ENCODE measurements at regions not wholly inside any gene's neighbourhood (a gene's known extent, or its start where the extent isn't known, plus 50 kb on each side); places are given as distances from the start of the nearest gene placed in this dataset.

DNA sequence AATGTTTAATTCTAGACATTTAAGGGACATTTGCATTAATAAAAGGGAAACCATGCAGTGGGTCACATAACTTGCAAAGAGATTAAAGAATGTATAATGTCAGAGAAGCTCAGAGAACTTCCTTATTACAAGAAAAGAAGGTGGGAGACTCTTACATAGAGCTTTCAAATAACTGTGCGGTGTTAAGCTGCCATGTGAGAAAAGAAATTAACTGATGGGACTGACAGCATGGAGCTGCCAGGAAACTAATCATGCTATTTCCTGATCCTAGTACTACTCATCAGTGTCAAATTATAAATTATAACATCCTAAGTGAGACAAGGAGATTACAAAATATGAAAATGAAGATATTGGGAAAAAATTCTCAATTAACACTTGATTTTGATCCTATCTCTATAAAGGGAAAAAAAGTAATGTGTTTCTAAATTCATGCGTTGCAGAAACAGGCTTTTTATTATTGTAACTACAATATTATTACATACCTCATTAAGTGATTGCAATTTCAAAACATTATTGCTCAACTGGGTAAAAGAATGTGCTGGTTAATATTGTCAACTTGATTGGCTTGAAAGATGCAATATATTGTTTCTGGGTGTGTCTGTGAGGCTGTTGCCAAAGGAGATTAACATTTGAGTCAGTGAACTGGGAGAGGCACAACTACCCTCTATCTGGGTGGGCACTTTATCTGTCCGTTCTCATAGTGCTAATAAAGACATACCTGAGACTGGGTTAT is 609.5 kb upstream of the NUDT12 start:
- H3K4me1 ChIP-seq (ENCODE audit: insufficient read depth, low read length) = no peaks in the 10 kb centered on the region
- H3K36me3 ChIP-seq (ENCODE audit: insufficient read depth, low read depth, low read length) = no peaks in the 10 kb centered on the region
- H3K4me3 ChIP-seq (ENCODE audit: low read length) = no peak overlapping the region
- H3K9me3 ChIP-seq (ENCODE audit: insufficient read depth, low read depth, low read length) = no peaks in the 10 kb centered on the region
- H3K27ac ChIP-seq (ENCODE audit: low read length) = no peak overlapping the region
- no peaks in the 10 kb centered on the region for H3K27me3 ChIP-seq (ENCODE audit: insufficient read depth, low read length)
- no peak overlapping the region for H3K9ac ChIP-seq (ENCODE audit: low read depth, low read length)

DNA sequence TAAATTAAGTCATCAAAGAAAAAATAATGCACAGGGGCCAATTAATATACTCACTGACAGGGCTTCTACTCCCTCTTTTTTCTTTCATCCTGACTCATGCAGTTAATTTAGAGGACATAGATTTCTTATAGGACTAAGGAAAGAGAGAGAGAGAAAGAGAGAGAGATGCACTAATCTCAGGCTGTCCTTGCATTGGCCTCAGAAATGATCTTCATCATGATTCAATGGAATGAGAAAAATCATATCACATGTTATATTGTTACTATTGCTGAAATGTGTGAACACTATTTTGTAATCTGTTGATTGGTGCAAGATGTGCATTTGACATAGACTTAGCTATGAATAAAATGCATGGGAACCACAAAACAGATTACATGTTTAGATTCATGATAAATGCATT is 608.3 kb upstream of the NUDT12 start:
- Histone ChIP-seq H3K4me3 (ENCODE audit: low read length) (no peak overlapping the region), H3K9me3 (ENCODE audit: insufficient read depth, low read depth, low read length) (no peaks in the 10 kb centered on the region), H3K27ac (ENCODE audit: low read length) (no peak overlapping the region), H3K4me1 (ENCODE audit: insufficient read depth, low read length) (no peaks in the 10 kb centered on the region), H3K9ac (ENCODE audit: low read depth, low read length) (no peak overlapping the region), H3K36me3 (ENCODE audit: insufficient read depth, low read depth, low read length) (no peaks in the 10 kb centered on the region), H3K27me3 (ENCODE audit: insufficient read depth, low read length) (no peaks in the 10 kb centered on the region)

DNA sequence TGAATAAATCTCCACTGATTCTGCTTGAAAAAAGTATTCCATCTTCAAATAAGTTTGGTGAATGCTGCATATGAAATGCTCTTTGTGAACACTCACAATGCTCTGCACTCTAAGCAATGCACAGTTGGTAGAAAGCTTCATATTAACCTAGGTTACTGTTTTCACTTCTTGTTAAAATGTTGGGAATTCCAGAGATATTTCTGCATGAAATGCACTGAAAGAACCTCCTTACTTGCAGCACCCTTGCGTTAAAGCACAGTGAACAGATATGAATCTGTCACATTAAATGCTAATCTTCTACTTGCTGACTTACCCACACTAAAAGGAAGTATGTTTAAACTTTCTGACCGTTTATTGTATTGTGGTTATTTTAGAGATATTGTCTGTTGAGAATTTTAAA is 584.1 kb upstream of the NUDT12 start:
- Histone ChIP-seq H3K9me3 (ENCODE audit: insufficient read depth, low read depth, low read length) (no peaks in the 10 kb centered on the region), H3K27ac (ENCODE audit: low read length) (no peak overlapping the region), H3K4me1 (ENCODE audit: insufficient read depth, low read length) (no peaks in the 10 kb centered on the region), H3K36me3 (ENCODE audit: insufficient read depth, low read depth, low read length) (no peaks in the 10 kb centered on the region), H3K27me3 (ENCODE audit: insufficient read depth, low read length) (no peaks in the 10 kb centered on the region), H3K9ac (ENCODE audit: low read depth, low read length) (no peak overlapping the region), H3K4me3 (ENCODE audit: low read length) (no peak overlapping the region)

DNA sequence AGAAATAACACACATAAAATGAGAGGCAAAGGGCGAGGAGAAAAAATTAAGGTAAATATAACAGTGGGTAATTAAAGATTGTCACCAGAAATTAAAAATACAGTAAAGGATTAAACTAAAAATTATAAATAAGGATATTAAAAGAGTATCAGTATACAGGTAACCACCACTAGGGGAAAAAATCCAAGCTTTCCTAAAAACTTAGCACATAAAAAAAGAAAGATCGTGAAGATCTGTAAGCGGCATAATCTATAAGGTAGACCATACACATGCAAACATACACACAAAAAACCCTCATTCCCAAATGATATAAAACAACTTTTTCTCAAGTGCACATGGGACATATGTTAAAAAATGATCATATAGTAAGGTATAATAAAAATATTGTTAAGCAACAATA is 577.3 kb upstream of the NUDT12 start:
- H3K27ac ChIP-seq (ENCODE audit: low read length) = no peak overlapping the region
- no peaks in the 10 kb centered on the region for H3K4me1 ChIP-seq (ENCODE audit: insufficient read depth, low read length)
- H3K4me3 ChIP-seq (ENCODE audit: low read length) = no peak overlapping the region
- H3K27me3 ChIP-seq (ENCODE audit: insufficient read depth, low read length) = no peaks in the 10 kb centered on the region
- no peak overlapping the region for H3K9ac ChIP-seq (ENCODE audit: low read depth, low read length)
- no peaks in the 10 kb centered on the region for H3K9me3 ChIP-seq (ENCODE audit: insufficient read depth, low read depth, low read length)
- no peaks in the 10 kb centered on the region for H3K36me3 ChIP-seq (ENCODE audit: insufficient read depth, low read depth, low read length)

DNA sequence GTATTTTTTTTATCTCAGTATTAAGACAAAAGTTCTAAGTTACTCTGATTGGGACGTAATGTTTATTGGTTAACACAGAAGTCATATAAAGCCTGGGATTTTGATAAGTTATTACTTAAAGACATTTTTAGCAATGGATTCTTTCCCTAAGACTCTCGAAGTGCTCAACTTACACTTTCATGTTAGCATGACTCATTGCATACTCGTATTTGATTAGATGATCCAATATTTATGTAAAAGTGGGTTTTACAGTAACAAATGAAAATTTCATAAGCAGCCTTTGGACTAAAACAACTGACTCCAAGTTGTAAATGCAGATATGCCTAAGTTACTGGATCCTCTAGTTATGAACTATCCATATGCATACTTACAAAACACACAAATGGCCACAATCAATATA is 567.7 kb upstream of the NUDT12 start:
- H3K9ac ChIP-seq (ENCODE audit: low read depth, low read length) = no peak overlapping the region
- H3K27ac ChIP-seq (ENCODE audit: low read length) = no peak overlapping the region
- no peak overlapping the region for H3K4me3 ChIP-seq (ENCODE audit: low read length)
- H3K9me3 ChIP-seq (ENCODE audit: insufficient read depth, low read depth, low read length) = peaks cover 13% of the 10 kb centered on the region
- no peaks in the 10 kb centered on the region for H3K4me1 ChIP-seq (ENCODE audit: insufficient read depth, low read length)
- no peaks in the 10 kb centered on the region for H3K36me3 ChIP-seq (ENCODE audit: insufficient read depth, low read depth, low read length)
- H3K27me3 ChIP-seq (ENCODE audit: insufficient read depth, low read length) = no peaks in the 10 kb centered on the region

DNA sequence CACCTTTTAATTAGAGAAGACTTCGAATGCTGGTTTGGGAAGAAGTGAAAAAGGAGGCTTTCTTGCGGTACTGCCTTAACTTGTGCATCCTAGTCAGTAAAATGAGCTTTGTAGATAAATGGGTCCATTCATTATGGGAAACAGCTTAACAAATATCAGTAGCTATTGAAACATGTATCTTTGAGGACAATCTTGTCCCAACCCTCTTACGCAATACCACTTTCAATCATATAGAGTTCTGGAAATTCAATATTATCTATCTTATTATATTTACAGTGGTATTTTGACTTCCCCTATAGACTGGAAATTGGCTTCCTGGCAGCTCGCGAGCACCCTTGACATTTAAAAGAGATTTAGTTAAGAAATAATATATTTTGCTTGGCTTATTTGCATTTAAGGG is 565.8 kb upstream of the NUDT12 start:
- Histone ChIP-seq H3K36me3 (ENCODE audit: insufficient read depth, low read depth, low read length) (no peaks in the 10 kb centered on the region), H3K4me1 (ENCODE audit: insufficient read depth, low read length) (no peaks in the 10 kb centered on the region), H3K27ac (ENCODE audit: low read length) (no peak overlapping the region), H3K4me3 (ENCODE audit: low read length) (no peak overlapping the region), H3K9me3 (ENCODE audit: insufficient read depth, low read depth, low read length) (peaks cover 1% of the 10 kb centered on the region; the same call in 1 of the 2 replicates), H3K9ac (ENCODE audit: low read depth, low read length) (no peak overlapping the region), H3K27me3 (ENCODE audit: insufficient read depth, low read length) (no peaks in the 10 kb centered on the region)

DNA sequence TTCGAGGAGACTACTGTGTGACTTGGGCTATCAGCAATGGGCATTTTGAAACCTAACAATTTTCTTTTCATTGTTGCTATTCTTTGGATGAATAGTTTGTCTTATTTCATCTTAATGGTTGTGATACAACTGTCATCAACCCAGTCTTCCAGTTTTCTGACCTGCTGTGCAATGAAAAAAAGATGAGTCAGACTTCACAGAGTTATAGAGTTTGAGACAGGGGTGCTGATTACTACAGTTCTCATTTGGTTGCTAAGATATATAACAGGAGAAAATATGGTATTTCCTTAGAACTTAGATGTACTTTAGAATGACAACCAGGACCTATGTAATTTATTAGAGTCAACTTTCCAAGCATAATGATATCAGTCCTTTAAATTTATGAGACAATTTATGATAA is 564.4 kb upstream of the NUDT12 start:
- no peaks in the 10 kb centered on the region for H3K36me3 ChIP-seq (ENCODE audit: insufficient read depth, low read depth, low read length)
- H3K4me1 ChIP-seq (ENCODE audit: insufficient read depth, low read length) = no peaks in the 10 kb centered on the region
- H3K27ac ChIP-seq (ENCODE audit: low read length) = no peak overlapping the region
- H3K9ac ChIP-seq (ENCODE audit: low read depth, low read length) = no peak overlapping the region
- H3K4me3 ChIP-seq (ENCODE audit: low read length) = no peak overlapping the region
- H3K9me3 ChIP-seq (ENCODE audit: insufficient read depth, low read depth, low read length) = no peaks in the 10 kb centered on the region
- H3K27me3 ChIP-seq (ENCODE audit: insufficient read depth, low read length) = no peaks in the 10 kb centered on the region

DNA sequence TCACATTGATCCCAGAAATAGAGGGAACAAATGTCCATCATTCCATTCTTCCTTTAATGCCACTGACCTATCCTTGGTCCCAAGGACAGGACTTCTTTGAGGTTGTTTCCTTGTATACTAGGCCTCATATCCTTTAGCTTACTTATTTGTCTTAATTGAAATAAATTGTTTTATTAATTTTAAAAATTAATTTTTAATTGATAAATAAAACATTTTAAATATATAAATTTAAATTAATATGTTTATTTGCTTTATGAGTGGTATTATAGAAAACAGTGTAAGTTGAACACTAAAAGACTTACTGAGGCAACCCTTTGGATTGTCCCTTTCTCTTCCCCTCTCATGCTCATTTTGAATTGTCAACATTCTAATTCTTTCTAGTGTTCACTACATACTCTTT is 556.9 kb upstream of the NUDT12 start:
- no peak overlapping the region for H3K4me3 ChIP-seq (ENCODE audit: low read length)
- no peaks in the 10 kb centered on the region for H3K4me1 ChIP-seq (ENCODE audit: insufficient read depth, low read length)
- H3K27ac ChIP-seq (ENCODE audit: low read length) = no peak overlapping the region
- no peaks in the 10 kb centered on the region for H3K27me3 ChIP-seq (ENCODE audit: insufficient read depth, low read length)
- H3K9me3 ChIP-seq (ENCODE audit: insufficient read depth, low read depth, low read length) = no peaks in the 10 kb centered on the region
- H3K36me3 ChIP-seq (ENCODE audit: insufficient read depth, low read depth, low read length) = no peaks in the 10 kb centered on the region
- H3K9ac ChIP-seq (ENCODE audit: low read depth, low read length) = no peak overlapping the region

DNA sequence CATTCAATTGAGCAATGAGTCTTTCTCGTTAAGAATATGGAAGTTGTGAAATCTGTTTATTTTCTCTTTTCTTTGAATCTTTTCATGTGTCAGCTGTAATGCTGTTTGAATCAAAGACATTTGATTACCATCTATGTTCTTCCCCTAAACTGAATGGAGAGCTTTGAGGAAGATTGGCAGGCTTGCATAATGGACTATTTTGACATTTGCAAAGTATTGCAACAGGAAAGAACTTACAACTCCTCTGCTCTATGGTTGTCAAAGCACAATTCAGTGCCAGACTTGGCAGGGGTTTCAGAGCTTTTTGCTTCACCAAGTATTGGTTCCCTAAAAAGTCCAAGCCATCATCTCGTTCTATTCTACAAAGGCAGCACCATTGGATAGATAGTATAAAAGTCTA is 549.0 kb upstream of the NUDT12 start:
- H3K4me3 ChIP-seq (ENCODE audit: low read length) = no peak overlapping the region
- no peaks in the 10 kb centered on the region for H3K27me3 ChIP-seq (ENCODE audit: insufficient read depth, low read length)
- no peaks in the 10 kb centered on the region for H3K9me3 ChIP-seq (ENCODE audit: insufficient read depth, low read depth, low read length)
- no peaks in the 10 kb centered on the region for H3K4me1 ChIP-seq (ENCODE audit: insufficient read depth, low read length)
- no peak overlapping the region for H3K27ac ChIP-seq (ENCODE audit: low read length)
- H3K36me3 ChIP-seq (ENCODE audit: insufficient read depth, low read depth, low read length) = no peaks in the 10 kb centered on the region
- H3K9ac ChIP-seq (ENCODE audit: low read depth, low read length) = no peak overlapping the region

DNA sequence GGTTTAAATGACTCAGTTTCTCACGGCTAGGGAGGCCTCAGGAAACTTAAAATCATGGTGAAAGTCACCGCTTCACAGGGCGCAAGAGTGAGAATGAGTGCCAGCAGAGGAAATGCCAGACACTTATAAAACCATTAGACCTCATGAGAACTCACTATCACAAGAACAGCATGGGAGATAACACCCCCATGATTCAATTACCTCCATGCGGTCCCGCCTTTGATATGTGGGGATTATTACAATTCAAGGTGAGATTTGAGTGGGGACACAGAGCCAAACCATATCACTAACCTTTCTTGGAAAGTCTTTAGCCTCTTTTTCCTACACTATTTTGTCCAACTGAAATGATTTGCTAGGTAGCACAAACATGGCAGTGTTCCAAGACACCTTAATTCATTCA is 533.9 kb upstream of the NUDT12 start:
- Histone ChIP-seq H3K4me3 (ENCODE audit: low read length) (no peak overlapping the region), H3K36me3 (ENCODE audit: insufficient read depth, low read depth, low read length) (no peaks in the 10 kb centered on the region), H3K27ac (ENCODE audit: low read length) (no peak overlapping the region), H3K9me3 (ENCODE audit: insufficient read depth, low read depth, low read length) (no peaks in the 10 kb centered on the region), H3K9ac (ENCODE audit: low read depth, low read length) (no peak overlapping the region), H3K4me1 (ENCODE audit: insufficient read depth, low read length) (no peaks in the 10 kb centered on the region), H3K27me3 (ENCODE audit: insufficient read depth, low read length) (no peaks in the 10 kb centered on the region)

DNA sequence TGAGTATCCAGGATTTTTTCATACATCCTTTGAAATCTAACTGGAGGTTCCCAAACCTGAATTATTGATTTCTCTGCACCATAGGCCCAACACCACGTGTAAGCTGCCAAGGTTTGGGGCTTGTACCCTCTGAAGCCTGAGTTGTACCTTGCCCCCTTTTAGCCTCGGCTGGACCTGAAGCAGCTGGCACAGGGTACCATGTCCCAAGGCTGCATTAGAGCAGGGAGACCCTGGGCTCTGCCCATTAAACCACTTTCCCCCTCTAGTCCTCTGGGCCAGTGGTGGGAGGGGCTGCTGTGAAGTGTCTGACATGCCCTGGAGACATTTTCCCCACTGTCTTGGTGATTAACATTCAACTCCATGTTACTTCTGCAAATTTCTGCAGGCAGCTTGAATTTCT is 532.9 kb upstream of the NUDT12 start:
- Histone ChIP-seq H3K4me3 (ENCODE audit: low read length) (no peak overlapping the region), H3K4me1 (ENCODE audit: insufficient read depth, low read length) (no peaks in the 10 kb centered on the region), H3K27me3 (ENCODE audit: insufficient read depth, low read length) (no peaks in the 10 kb centered on the region), H3K9me3 (ENCODE audit: insufficient read depth, low read depth, low read length) (no peaks in the 10 kb centered on the region), H3K27ac (ENCODE audit: low read length) (no peak overlapping the region), H3K36me3 (ENCODE audit: insufficient read depth, low read depth, low read length) (no peaks in the 10 kb centered on the region), H3K9ac (ENCODE audit: low read depth, low read length) (no peak overlapping the region)

DNA sequence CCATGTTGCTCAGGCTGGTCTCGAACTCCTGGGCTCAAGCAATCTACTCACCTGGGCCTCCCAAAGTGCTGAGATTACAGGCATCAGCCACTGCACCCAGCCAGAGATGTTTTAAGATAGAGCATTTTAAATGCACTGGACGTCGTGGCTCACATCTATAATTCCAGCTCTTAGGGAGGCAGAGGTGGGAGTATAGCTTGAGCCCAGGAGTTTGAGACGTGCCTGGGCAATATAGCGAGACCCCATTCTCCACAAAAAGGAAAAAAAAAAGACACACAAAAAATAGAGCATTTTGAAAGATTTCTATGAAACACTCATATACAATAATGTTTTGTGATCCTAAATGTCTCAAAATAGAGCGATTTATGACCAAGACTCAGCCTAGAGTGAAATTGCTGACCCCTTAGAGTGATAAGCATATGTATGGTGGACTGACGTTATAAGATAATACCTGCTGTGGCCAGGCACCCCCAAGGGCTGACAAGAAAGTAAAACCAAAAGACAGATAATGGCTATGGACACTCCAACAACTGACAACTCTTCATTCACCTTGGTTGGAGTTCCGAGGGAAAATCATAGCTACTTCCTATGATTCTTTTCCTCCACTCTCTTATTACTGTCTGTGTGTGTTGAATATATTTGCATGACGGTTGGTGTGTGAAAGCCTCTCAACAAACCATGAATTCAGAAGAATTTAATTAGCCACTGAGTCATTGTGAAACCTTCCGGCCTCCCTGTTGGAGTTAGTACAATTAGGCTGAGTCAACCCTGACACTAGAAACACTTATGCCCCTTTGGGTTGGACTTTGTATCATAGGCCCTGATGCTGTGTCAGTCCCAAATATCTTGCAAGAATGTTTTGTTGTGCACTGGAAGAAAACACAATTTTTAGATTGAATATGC is 526.5 kb upstream of the NUDT12 start:
- Histone ChIP-seq H3K4me1 (ENCODE audit: insufficient read depth, low read length) (peaks cover 3% of the 10 kb centered on the region), H3K4me3 (ENCODE audit: low read length) (no peak overlapping the region), H3K9me3 (ENCODE audit: insufficient read depth, low read depth, low read length) (no peaks in the 10 kb centered on the region), H3K27me3 (ENCODE audit: insufficient read depth, low read length) (no peaks in the 10 kb centered on the region), H3K27ac (ENCODE audit: low read length) (no peak overlapping the region), H3K36me3 (ENCODE audit: insufficient read depth, low read depth, low read length) (no peaks in the 10 kb centered on the region), H3K9ac (ENCODE audit: low read depth, low read length) (no peak overlapping the region)

All from iPS-20b (cell line).